DND-41 (cell line): ENCODE measurements at regions not wholly inside any gene's neighbourhood (a gene's known extent, or its start where the extent isn't known, plus 50 kb on each side); places are given as distances from the start of the nearest gene placed in this dataset.

Experiments used
- ATAC-seq: fragments of 200-7000 bp; cut with Tn5 transposase; 3 replicates; pipeline ENCODE4 v1.9.1; 2021; ENCODE audit warnings: low read depth; ENCODE audit not compliant: insufficient read depth
- DNase-seq: peaks from one replicate; pipeline ENCODE4 v3.0.0-alpha.2; 2020
- H2AFZ ChIP-seq: 2 replicates; pipeline ENCODE4 v1.6.0; 2012; ENCODE audit warnings: low read depth, low read length
- H3K27ac ChIP-seq: 2 replicates; pipeline ENCODE4 v1.5.1; 2012; ENCODE audit warnings: low read length, inconsistent platforms
- H3K27me3 ChIP-seq: fragments of 200-600 bp; sonication (generic); 2 replicates; pipeline ENCODE4 v1.6.0; 2012; ENCODE audit warnings: low read length, mild to moderate bottlenecking, inconsistent platforms; ENCODE audit not compliant: insufficient read depth, poor library complexity
- H3K36me3 ChIP-seq: 2 replicates; pipeline ENCODE4 v1.5.1; 2012; ENCODE audit warnings: low read length, inconsistent platforms; ENCODE audit not compliant: insufficient read depth
- H3K4me1 ChIP-seq: 2 replicates; pipeline ENCODE4 v1.5.1; 2012; ENCODE audit warnings: mild to moderate bottlenecking, low read length; ENCODE audit not compliant: insufficient read depth
- H3K4me2 ChIP-seq: 2 replicates; pipeline ENCODE4 v1.6.0; 2012; ENCODE audit warnings: mild to moderate bottlenecking, moderate library complexity, low read length, inconsistent platforms; ENCODE audit not compliant: insufficient read depth
- H3K4me3 ChIP-seq, 2 experiments: fragments of 200-600 bp in 1 of 2; shearing (Covaris generic) in 1 of 2; 2 replicates each; pipeline ENCODE4 v1.5.1; 2012 to 2016; ENCODE audit warnings: inconsistent platforms in 2 of 2, low read length in 2 of 2, mild to moderate bottlenecking in 2 of 2, low read depth in 1 of 2, moderate library complexity in 1 of 2
- H3K79me2 ChIP-seq: 2 replicates; pipeline ENCODE4 v1.6.0; 2012; ENCODE audit warnings: low read length, inconsistent platforms; ENCODE audit not compliant: insufficient read depth
- H3K9ac ChIP-seq: 2 replicates; pipeline ENCODE4 v1.6.0; 2012; ENCODE audit warnings: low read depth, mild to moderate bottlenecking, inconsistent platforms, low read length, moderate library complexity
- H3K9me3 ChIP-seq: 2 replicates; pipeline ENCODE4 v1.5.1; 2012; ENCODE audit warnings: low read length, moderate library complexity, mild to moderate bottlenecking, inconsistent platforms; ENCODE audit not compliant: insufficient read depth, severe bottlenecking
- H4K20me1 ChIP-seq: 2 replicates; pipeline ENCODE4 v1.6.0; 2012; ENCODE audit warnings: low read length; ENCODE audit not compliant: insufficient read depth
- EZH2 ChIP-seq: IDR thresholded peaks from 3 replicates; pipeline ENCODE4 v1.6.1; 2012; ENCODE audit warnings: borderline replicate concordance, low read depth, mild to moderate bottlenecking, moderate library complexity, low read length, inconsistent platforms; ENCODE audit not compliant: severe bottlenecking
- TF ChIP-seq, protein P1 (sequence below): IDR thresholded peaks from 2 replicates; pipeline ENCODE4 v1.5.1; 2012; ENCODE audit warnings: borderline replicate concordance, low read length, moderate library complexity, mild to moderate bottlenecking; ENCODE audit not compliant: poor library complexity, severe bottlenecking; ENCODE audit errors: extremely low read depth

DNA sequence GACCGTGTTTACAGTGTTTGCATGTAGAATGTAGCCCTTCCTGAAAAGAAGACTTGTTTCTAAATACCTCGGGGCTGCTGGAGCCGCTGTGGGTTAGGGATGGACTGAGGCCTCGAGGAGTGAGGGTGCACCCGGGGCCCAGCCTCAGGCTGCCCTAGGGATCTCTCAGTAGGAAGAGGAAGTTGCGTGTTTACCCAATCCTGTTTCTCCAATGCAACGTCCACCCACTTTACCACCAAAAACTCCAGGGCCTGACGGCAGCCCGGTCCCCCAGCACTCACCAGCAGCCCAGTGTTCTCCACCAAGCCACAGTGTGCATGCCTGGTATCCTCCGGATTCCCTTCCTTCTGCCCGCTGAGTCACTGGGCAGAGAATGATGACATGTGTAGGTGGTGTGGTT, 255.8 kb downstream of the GLI2 start:
- TF ChIP-seq EZH2 = no peak
- TF ChIP-seq, protein P1, sequence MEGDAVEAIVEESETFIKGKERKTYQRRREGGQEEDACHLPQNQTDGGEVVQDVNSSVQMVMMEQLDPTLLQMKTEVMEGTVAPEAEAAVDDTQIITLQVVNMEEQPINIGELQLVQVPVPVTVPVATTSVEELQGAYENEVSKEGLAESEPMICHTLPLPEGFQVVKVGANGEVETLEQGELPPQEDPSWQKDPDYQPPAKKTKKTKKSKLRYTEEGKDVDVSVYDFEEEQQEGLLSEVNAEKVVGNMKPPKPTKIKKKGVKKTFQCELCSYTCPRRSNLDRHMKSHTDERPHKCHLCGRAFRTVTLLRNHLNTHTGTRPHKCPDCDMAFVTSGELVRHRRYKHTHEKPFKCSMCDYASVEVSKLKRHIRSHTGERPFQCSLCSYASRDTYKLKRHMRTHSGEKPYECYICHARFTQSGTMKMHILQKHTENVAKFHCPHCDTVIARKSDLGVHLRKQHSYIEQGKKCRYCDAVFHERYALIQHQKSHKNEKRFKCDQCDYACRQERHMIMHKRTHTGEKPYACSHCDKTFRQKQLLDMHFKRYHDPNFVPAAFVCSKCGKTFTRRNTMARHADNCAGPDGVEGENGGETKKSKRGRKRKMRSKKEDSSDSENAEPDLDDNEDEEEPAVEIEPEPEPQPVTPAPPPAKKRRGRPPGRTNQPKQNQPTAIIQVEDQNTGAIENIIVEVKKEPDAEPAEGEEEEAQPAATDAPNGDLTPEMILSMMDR = no peak
- H3K4me2 ChIP-seq = no peak overlapping the region
- no peak overlapping the region for H3K9ac ChIP-seq
- no peaks in the 10 kb centered on the region for H3K36me3 ChIP-seq
- H3K4me1 ChIP-seq = no peaks in the 10 kb centered on the region
- H3K79me2 ChIP-seq = no peaks in the 10 kb centered on the region
- H3K4me3 ChIP-seq = no peak overlapping the region
- ATAC-seq (no peak), DNase-seq (no peak)
- no peak overlapping the region for H3K27ac ChIP-seq
- H4K20me1 ChIP-seq = no peaks in the 10 kb centered on the region; the same call in 1 of the 2 replicates
- no peaks in the 10 kb centered on the region for H3K27me3 ChIP-seq
- no peak overlapping the region for H2AFZ ChIP-seq
- no peaks in the 10 kb centered on the region for H3K9me3 ChIP-seq

DNA sequence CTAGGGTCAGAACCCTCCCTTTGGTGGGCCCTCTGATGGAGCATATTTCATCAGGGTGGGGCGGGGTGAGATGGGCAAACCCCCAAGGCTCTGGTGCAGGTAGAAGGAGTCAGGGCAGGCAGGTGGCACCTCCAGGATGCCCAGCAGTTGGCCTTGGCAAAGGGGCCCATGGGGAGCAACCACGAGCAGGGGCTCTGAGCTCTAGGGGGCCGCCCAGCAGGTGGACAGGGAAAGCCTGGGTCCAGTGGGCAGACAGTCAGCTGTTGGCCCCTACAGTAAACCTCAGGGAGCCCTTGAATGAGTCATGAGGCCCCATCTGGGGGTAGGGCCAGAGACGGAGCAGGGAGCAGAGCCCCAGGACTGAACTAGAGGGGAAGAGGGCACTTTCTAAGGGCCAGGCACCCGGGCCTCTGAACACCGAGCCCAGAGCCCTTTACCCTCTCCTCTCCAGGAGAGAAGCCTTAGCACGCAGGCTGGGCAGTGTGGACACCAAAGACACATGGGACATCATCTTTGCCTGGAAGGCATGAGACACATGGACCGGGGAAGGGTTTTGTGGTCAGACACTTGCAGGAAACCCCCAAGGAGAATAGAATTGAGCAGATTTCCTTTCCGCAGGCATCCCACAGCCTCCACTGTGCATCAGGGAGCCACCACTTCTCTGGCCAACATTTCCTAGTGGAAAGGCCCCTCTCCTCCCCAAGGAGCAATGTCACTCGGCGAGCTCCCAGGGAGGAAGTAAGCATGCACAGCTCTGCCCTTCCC, 257.3 kb downstream of the GLI2 start:
- no peaks in the 10 kb centered on the region; the same call in 1 of the 2 replicates for H4K20me1 ChIP-seq
- no peaks in the 10 kb centered on the region for H3K36me3 ChIP-seq
- no peaks in the 10 kb centered on the region for H3K9me3 ChIP-seq
- no peaks in the 10 kb centered on the region for H3K79me2 ChIP-seq
- no peaks in the 10 kb centered on the region for H3K27me3 ChIP-seq
- H3K27ac ChIP-seq = no peak overlapping the region
- H3K4me1 ChIP-seq = no peaks in the 10 kb centered on the region
- H2AFZ ChIP-seq = no peak overlapping the region
- TF ChIP-seq, protein P1 = no peak
- TF ChIP-seq EZH2 = no peak
- DNase-seq (no peak), ATAC-seq (no peak)
- no peak overlapping the region for H3K4me3 ChIP-seq
- H3K9ac ChIP-seq = no peak overlapping the region
- H3K4me2 ChIP-seq = no peak overlapping the region

DNA sequence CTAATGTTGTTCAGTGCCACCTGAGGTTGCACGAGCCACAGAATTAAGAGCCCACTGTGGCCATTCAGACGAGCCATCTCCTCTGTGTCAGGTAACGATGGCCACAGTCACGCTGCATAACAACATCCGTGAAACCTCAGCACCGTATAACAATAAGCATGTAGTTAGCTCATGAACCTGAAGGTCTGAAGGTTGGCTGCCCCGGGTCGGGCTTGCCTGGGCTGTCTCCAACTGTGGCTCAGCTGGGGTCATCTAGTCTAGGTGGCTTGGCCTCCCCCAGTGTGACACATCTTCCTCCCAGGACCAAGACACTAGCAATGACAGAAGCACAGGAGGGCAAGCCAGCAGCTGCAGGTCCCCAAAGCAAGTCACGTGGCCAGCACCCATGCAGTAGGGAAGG, 258.0 kb downstream of the GLI2 start:
- Histone ChIP-seq H2AFZ (no peak overlapping the region), H3K4me1 (no peaks in the 10 kb centered on the region), H3K36me3 (no peaks in the 10 kb centered on the region), H3K27me3 (no peaks in the 10 kb centered on the region), H3K9ac (no peak overlapping the region), H4K20me1 (no peaks in the 10 kb centered on the region; the same call in 1 of the 2 replicates), H3K4me2 (no peak overlapping the region), H3K79me2 (no peaks in the 10 kb centered on the region), H3K9me3 (no peaks in the 10 kb centered on the region), H3K27ac (no peak overlapping the region), H3K4me3 (no peak overlapping the region)
- no peak for ATAC-seq
- no peak for TF ChIP-seq EZH2
- TF ChIP-seq, protein P1 = no peak
- no peak for DNase-seq
